Heart left ventricle (tissue), 16 donors: ENCODE measurements at regions not wholly inside any gene's neighbourhood (a gene's known extent, or its start where the extent isn't known, plus 50 kb on each side); places are given as distances from the start of the nearest gene placed in this dataset.
A peak's percentile ranks its signal among the peaks of the same experiment; 100 is the strongest.

ENCODE experiments used
- ATAC-seq, 4 donors: fragments of 200-7000 bp; cut with Tn5 transposase; one replicate each; pipeline ENCODE4 v1.9.1; 2020 to 2022; ENCODE audit warnings: moderate library complexity in 4 of 4, mild to moderate bottlenecking in 3 of 4, moderate number of reproducible peaks in 1 of 4
- DNase-seq, 5 donors: peaks; one replicate each; pipeline ENCODE4 v3.0.0-alpha.2; 2020
- H3K27ac ChIP-seq, 12 donors: fragments of 200-600 bp; sonication (generic) in 4 of 12; one replicate each; pipeline versions ENCODE4 v1.5.0 to v1.8.0; 2016 to 2022; ENCODE audit warnings: mild to moderate bottlenecking in 2 of 12
- H3K27me3 ChIP-seq, 9 donors: fragments of 200-600 bp; sonication (generic) in 2 of 9; one replicate each; pipeline versions ENCODE4 v1.5.1 to v1.8.0; 2016 to 2022; ENCODE audit warnings: mild to moderate bottlenecking in 3 of 9
- H3K36me3 ChIP-seq, 9 donors: fragments of 200-600 bp; sonication (generic) in 2 of 9; one replicate each; pipeline versions ENCODE4 v1.5.0 to v1.8.0; 2018 to 2022; ENCODE audit warnings: mild to moderate bottlenecking in 2 of 9
- H3K4me1 ChIP-seq, 12 donors: fragments of 200-600 bp; sonication (generic) in 4 of 12; one replicate each; pipeline versions ENCODE4 v1.5.0 to v1.8.0; 2016 to 2022; ENCODE audit warnings: mild to moderate bottlenecking in 3 of 12
- H3K4me3 ChIP-seq, 12 donors: fragments of 200-600 bp; sonication (generic) in 4 of 12; one replicate each; pipeline versions ENCODE4 v1.5.0 to v1.8.0; 2017 to 2022; ENCODE audit warnings: mild to moderate bottlenecking in 9 of 12, moderate library complexity in 4 of 12
- H3K9me3 ChIP-seq, 12 donors: fragments of 200-600 bp; sonication (generic) in 4 of 12; one replicate each; pipeline versions ENCODE4 v1.5.0 to v1.8.0; 2016 to 2022; ENCODE audit warnings: mild to moderate bottlenecking in 1 of 12
- POLR2A ChIP-seq, 2 donors: fragments of 450-650 bp; IDR thresholded peaks; one replicate each; pipeline ENCODE4 v1.6.1; 2017; ENCODE audit warnings: antibody characterized with exemption in 2 of 2, mild to moderate bottlenecking in 2 of 2, moderate library complexity in 2 of 2
- WGBS, 4 donors: extraction: QIAGEN DNeasy Blood & Tissue Kit in 2 of 4; methylation state at CpG; one replicate each; pipeline versions ENCODE4 v1.1.5 to v1.1.7; 2013 to 2018; 5-methylcytosine and 5-hydroxymethylcytosine counted together
- intact Hi-C, 10 donors: fragments of 100-400 bp; cut with DNase I; formaldehyde crosslinking; loops; one replicate each; pipeline versions ENCODE4 v1.11.1 to v1.14.2; 2022
- TF ChIP-seq, protein P1 (sequence below), 12 donors: fragments of 200-600 bp; sonication (generic) in 4 of 12; IDR thresholded peaks; one replicate each; pipeline versions ENCODE4 v1.5.0 to v1.8.0; 2018 to 2022; ENCODE audit warnings: antibody characterized with exemption in 12 of 12, mild to moderate bottlenecking in 5 of 12
- donor health status: ischemic (EF 13 %, LVEDD 7.1; RV severe dilation, severe dysfunction).
- donor health status: healthy with polysubstance abuse.
- donor health status: DM: no; HTN: yes; CAD: no.
- donor health status: DM: no; HTN: no; CAD: no.
- donor health status: ischemic (EF 25% LVEDD 6.9; RV normal size, moderate dysfunction).
- donor health status: ischemic (EF 25% LVEDD 5.7; RV mildly dilated, moderate dysfunction).
- donor health status: healthy.
- donor health status: DM: yes; HTN: yes; CAD: no.
- donor health status: ischemic (EF 35%, LVEDD 5.7; RV mildly dilated, moderate dysfunction).
- donor health status: nonischemic (EF 11% LVEDD 7.7; RV severe dilation, severe dysfunction).
- donor health status: DM: yes; HTN: yes; CAD: no.
- donor health status: PGD.
- donor health status: ischemic (EF 29% LVEDD 5.4; RV normal size, mild dysfunction).
- donor health status: nonischemic (EF 23%, LVEDD 6.1; RV moderate dilation, normal function).

- peaks cover 0 to 4% (median 0%) of the 10 kb centered on the region in 12 donors for H3K4me1 ChIP-seq
- no peak for DNase-seq
- ATAC-seq, result peak in 1 of 4 donors; percentile 77
- TF ChIP-seq, protein P1, sequence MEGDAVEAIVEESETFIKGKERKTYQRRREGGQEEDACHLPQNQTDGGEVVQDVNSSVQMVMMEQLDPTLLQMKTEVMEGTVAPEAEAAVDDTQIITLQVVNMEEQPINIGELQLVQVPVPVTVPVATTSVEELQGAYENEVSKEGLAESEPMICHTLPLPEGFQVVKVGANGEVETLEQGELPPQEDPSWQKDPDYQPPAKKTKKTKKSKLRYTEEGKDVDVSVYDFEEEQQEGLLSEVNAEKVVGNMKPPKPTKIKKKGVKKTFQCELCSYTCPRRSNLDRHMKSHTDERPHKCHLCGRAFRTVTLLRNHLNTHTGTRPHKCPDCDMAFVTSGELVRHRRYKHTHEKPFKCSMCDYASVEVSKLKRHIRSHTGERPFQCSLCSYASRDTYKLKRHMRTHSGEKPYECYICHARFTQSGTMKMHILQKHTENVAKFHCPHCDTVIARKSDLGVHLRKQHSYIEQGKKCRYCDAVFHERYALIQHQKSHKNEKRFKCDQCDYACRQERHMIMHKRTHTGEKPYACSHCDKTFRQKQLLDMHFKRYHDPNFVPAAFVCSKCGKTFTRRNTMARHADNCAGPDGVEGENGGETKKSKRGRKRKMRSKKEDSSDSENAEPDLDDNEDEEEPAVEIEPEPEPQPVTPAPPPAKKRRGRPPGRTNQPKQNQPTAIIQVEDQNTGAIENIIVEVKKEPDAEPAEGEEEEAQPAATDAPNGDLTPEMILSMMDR (IDR thresholded peaks at IDR 0.05), result no peak
- H3K4me3 ChIP-seq, result no peak overlapping the region
- H3K27ac ChIP-seq, result no peak overlapping the region
- 38 to 63% (median 54%) methylated on average over 3 of the region's 3 CpGs for WGBS, 4 donors
- H3K36me3 ChIP-seq, result no peaks in the 10 kb centered on the region
- peaks cover 0 to 9% (median 0%) of the 10 kb centered on the region in 12 donors for H3K9me3 ChIP-seq
- no peaks in the 10 kb centered on the region for H3K27me3 ChIP-seq
- intact Hi-C loops, result no loop called here
Observed at GRCh38 chr10:106011250-106011649, 1153.3 kb downstream of the SORCS1 start.

DNA sequence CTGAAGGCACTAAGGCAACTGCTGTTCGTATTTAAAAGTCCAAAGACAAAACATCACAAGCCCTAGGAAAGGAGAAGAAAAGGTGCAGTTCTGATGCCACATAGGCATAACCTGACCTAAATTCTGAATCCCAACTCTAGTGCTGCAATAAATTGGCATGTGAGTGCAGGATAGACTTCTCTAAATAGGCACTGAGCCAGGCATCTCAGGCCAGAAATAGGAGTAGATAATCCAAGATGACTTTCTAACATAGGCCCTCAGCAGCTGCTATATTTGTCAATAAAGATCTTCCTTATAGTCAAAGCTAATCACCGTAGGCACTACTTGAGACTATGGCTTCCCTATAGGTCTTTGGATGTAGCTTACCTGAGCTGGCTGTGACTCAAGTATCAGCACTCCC, 1163.8 kb downstream of the SORCS1 start:
- WGBS, 4 donors, result 50 to 63% (median 60%) methylated on average over 2 of the region's 2 CpGs
- TF ChIP-seq, protein P1 (IDR thresholded peaks at IDR 0.05), result no peak
- no peak for TF ChIP-seq POLR2A (IDR thresholded peaks at IDR 0.05)
- ATAC-seq (no peak), DNase-seq (no peak)
- Histone ChIP-seq H3K9me3 (no peaks in the 10 kb centered on the region), H3K27ac (no peak overlapping the region), H3K4me3 (no peak overlapping the region), H3K4me1 (no peaks in the 10 kb centered on the region), H3K36me3 (no peaks in the 10 kb centered on the region), H3K27me3 (no peaks in the 10 kb centered on the region)
- intact Hi-C loops, result no loop called here

DNA sequence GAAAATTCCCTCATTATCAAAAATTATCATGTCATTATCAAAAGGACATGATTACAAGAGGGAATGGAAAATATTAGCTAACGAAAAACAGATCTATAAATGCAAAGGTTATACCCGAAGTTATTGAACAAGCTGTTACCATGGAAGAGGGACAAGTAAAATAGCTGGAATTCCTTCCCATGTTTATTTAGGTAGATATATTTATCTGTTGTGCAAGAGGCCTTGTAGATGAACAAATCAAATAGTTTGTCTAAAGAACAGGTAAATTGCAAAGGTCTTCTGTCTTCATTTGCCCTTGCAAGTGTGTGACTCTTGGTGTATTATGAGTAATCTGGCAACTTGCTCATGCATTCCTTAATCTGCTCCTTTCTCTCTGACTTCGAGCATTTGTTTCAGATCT, 1170.9 kb downstream of the SORCS1 start:
- WGBS, 4 donors, result 79 to 84% (median 81%) methylated on average over 3 of the region's 3 CpGs
- no peak for DNase-seq
- H3K9me3 ChIP-seq, result peaks cover 0 to 7% (median 0%) of the 10 kb centered on the region in 12 donors
- no peaks in the 10 kb centered on the region for H3K27me3 ChIP-seq
- intact Hi-C loops, result no loop called here
- H3K4me1 ChIP-seq, result no peaks in the 10 kb centered on the region
- ATAC-seq, result no peak
- no peak overlapping the region for H3K4me3 ChIP-seq
- H3K27ac ChIP-seq, result no peak overlapping the region
- H3K36me3 ChIP-seq, result no peaks in the 10 kb centered on the region
- TF ChIP-seq POLR2A (IDR thresholded peaks at IDR 0.05), result no peak
- TF ChIP-seq, protein P1 (IDR thresholded peaks at IDR 0.05), result no peak

- Histone ChIP-seq H3K9me3 (peaks cover 0 to 7% (median 0%) of the 10 kb centered on the region in 12 donors), H3K27me3 (no peaks in the 10 kb centered on the region), H3K27ac (no peak overlapping the region), H3K4me1 (no peaks in the 10 kb centered on the region), H3K36me3 (no peaks in the 10 kb centered on the region), H3K4me3 (no peak overlapping the region)
- TF ChIP-seq, protein P1 (IDR thresholded peaks at IDR 0.05), result no peak
- no peak for TF ChIP-seq POLR2A (IDR thresholded peaks at IDR 0.05)
- intact Hi-C loops, result no loop called here
- DNase-seq, result no peak
- no peak for ATAC-seq
Observed at GRCh38 chr10:105992928-105993327, 1171.6 kb downstream of the SORCS1 start.
